ENCODE measurements at regions not wholly inside any gene's neighbourhood (a gene's known extent, or its start where the extent isn't known, plus 50 kb on each side); places are given as distances from the start of the nearest gene placed in this dataset.

DNA sequence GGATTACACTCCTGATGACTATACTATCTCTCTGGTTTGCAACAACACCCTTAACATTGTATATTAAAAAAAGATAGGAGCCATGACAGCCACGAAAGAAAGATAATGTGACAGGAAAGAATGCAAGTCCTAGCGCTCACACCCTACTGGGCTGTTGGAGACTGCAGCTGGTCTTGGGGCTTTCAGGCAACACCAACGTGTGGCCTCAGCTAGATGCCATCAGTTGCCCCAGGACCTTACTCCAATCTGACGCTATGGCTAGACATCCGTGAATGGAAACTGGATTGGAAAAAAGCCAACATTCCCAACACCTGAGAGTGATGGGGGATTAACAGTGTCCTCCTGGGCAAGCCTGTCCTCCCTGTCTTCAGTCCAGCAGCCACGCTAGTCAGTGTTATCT is 357.4 kb upstream of the GULP1 start:
- DNase-seq, result no peak

DNA sequence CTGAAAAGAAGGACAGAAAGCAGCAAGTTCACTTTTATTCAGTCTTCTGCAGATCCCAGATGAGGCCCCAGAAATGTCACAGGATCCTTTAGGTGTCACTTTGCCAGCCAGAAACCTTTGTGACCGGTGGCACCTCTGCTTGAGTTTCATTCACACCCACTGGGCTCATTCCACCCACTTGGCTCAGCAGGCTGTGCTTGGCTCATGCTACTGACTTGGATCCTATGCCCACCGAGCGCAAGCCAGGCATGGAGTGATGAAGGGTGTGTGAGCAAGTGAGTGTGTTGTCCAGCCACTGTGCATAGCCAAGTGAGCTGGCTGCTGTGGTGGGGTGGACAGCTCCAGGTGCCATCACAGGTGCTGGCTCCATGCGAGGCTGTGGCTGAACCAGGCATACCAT is 357.0 kb upstream of the GULP1 start:
- peak in 1 of 56 donors; percentile 4 for DNase-seq

DNA sequence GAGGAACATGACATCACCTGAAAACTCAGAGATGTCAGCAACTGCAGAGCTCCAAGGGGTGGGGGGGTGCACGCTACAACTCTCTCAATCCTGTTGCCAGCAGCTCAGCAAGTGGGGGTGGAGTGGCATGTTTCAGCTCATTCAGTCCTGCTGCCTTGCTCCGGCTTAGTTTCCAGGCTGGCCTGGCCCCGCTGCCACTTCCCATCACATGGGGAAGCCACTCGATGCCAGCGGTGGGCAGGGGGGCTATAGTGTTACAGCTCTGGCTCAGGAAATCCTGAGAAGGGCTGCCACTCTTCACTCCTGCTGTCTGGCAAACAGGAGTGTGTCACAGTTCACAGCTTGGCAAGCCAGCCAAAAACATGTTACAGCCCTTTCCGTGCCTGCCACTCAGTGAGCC is 356.5 kb upstream of the GULP1 start:
- DNase-seq, result no peak

DNA sequence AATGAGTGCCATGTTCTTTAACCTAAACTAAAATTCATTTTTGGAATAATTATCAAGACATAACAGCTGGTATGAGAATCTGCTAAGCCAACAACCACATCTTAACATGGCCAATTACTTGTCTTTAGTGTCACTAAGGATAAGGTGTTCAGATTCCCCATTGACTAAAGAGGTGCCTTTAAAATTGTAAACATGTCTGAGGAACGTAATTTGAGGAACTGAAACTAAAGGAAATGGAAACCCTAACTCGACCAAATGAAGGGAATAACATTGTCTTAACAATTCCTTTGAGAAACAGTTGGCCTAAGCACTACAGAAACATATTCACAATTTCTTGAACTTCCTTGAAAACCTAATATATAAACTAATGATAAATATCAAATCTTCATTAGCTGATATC is 355.4 kb upstream of the GULP1 start:
- DNase-seq, result no peak

DNA sequence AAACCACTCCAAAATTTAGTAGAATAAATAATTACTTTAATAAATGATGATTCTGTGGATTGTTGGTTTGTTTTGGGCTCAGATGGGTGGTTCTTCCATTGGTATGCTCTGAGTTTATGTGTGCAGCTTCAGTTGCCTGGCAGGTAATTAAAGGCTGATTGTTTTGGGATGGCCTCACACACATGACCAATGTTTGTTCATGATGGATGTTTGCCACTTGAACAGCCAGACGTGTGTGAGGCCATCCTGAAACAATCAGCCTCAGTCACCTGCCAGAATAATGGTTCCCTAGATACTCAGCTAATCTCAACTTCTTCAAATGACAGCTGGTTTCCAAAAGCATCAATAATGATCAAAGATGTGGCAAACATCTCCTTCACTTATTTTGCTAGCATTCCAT is 352.5 kb upstream of the GULP1 start:
- DNase-seq, result no peak

DNA sequence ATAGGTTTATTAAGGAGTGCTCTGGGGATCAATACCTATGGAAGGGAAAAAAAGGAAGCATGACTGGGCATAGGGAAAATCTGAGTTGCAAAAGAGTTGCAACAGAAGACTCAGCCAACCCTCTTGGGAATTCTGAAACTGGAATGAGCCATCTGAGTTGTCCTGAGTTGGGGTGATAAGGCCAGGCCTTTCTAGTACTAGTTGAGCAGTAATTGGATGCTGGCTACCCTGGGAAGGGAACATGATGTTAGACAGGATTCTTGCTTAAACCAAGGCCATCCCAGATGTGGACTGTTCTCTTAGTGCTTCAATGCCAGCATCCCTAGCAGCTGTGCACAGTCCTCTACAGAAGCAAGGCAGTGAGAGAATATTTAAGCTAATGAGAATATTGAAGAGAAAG is 348.8 kb upstream of the GULP1 start:
- no peak for DNase-seq

DNA sequence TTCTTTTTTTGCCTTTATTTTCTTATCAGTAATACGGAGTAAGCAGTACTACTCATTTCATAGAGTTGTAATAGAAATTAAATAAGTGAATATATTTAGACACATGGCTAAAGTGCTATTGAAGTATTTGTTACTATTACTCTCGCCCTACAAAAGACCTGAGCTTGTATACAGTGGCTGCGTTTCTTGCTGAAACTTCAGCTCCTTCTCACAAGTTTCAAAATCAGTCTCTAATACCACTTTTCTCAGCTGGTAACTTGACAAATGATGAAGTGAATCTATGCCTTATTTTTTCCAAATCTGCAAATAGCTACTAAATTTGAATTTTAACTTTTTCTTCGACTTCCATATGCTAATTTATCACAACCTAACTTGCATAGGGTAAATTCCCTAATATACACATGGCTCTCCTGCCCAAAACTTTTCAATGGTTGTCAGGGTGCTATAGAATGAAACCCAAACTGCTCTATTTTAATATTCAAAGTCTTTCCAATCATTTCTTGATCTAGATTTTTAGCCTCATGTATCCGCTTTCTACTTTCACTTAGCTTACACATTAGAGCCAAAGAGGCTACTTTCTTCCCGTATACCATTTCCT is 347.8 kb upstream of the GULP1 start:
- no peak for DNase-seq

DNA sequence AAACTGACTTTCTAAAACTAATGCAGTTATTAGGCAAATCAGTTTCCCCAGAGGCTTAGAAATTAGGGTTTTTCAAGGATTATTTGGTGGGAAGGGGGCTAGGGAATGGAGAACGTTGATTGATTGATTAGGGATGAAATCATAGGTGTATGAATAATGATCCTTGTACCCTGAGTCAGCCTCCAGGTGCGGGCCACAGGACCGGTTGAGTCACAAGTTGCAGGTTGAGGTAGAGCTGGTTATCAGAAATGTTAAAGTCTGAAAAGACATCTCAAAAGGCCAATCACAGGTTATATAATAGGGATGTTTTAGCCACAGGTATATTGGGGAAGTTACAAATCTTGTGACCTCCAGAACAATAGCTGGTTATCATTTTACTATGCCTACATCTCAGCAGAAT is 341.8 kb upstream of the GULP1 start:
- no peak for DNase-seq

DNA sequence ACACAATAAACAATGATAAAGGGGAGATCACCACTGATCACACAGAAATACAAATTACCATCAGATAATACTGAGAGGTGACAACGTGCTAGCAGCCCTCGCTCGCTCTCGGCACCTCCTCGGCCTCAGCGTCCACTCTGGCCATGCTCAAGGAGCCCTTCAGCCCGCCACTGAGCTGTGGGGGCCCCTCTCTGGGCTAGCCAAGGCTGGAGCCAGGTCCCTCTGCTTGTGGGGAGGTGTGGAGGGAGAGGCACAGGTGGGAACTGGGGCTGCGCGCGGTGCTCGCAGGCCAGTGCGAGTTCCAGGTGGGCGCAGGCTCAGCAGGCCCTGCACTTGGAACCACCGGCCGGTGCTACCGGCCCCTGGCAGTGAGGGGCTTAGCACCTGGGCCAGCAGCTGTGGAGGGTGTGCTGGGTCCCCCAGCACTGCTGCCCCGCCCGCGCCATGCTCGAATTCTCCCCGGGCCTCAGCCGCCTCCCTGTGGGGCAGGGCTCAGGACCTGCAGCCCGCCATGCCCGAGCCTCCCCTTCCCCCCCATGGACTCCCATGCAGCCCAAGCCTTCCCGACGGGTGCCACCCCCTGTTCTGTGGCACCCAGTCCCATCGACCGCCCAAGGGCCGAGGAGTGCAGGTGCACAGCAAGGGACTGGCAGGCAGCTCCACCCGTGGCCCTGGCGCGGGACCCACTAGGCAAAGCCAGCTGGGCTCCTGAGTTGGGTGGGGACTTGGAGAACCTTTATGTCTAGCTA is 340.0 kb upstream of the GULP1 start:
- DNase-seq, result no peak

DNA sequence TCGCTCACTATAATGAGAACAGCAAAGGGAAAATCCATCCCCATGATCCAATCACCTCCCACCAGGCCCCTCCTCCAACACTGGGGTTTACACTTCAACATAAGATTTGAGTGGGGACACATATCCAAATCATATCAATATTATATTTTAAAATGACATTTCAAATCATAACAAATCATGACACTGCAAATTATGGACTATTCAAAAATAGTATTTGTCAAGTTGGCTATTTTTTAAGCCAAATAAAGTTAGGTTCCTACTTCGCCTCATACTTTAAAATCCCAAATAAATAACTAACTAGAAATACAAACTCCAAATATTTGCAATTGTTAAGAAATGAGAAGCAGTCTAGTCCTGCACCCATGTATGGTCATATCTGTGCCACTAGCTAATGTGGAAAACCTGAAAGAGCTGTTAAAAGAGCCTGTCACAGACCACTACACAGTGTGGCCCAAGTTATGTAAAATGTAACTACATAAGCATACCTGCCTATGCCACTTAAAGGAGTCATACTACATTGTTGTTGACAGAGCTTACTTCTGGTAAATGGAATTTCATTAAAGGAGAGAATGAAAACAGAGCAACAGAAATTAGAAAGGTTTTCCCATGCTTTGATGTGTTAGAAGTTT is 334.7 kb upstream of the GULP1 start:
- DNase-seq, result no peak

DNA sequence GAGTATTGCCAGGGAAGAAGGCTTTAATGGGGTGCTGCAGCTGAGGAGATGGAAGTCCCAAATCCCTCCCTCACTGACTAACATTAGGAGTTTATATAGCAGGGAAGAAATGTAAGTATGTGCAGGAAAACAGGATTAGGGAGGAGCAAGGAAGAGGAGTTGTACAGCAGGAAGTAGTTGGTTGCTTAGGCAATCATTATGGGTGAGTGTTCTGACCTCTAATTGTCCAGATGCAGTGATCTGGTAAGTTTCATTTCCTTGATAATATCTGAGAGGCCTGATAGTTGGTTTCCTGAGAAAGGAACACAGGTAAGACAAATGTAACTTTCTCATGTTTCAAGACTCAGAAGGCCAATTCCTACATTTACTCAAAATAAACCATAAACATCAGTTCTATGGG is 331.9 kb upstream of the GULP1 start:
- DNase-seq, result no peak

DNA sequence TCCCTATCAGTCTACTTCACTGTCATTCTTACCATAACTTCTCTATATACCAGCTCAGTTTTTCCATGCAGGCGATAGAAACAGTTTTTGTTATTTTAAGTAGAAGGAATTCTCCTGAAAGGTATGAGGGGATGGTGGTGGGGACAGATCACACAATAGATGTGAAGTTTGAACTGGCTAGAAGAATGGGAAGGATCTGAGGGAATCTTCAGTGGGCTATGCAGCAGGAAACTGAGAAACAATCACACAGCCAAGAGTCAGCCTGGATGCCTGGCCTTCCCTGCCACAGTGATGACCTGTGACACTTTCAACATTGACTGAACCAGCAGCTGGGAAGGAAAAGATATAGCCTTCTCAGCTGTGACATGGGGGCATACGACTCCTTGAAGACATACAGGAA is 329.1 kb upstream of the GULP1 start:
- DNase-seq, result no peak

DNA sequence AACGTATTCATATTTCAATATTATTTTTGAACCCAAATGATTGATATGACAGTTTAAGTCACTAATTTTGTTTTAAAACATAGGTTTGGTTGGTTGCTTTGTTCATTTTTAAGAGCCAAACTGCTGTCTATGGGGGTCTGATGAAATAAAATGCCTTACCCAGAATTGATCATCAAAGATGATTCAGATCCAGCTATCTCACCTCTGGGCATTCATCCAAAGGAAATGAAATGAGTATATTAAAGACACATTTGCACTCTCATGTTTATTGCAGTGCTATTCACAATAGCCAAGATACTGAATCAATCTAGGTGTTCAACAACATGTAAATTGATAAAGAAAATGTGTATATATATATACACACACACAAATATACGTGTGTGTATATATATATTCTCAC is 326.9 kb upstream of the GULP1 start:
- DNase-seq, result no peak

DNA sequence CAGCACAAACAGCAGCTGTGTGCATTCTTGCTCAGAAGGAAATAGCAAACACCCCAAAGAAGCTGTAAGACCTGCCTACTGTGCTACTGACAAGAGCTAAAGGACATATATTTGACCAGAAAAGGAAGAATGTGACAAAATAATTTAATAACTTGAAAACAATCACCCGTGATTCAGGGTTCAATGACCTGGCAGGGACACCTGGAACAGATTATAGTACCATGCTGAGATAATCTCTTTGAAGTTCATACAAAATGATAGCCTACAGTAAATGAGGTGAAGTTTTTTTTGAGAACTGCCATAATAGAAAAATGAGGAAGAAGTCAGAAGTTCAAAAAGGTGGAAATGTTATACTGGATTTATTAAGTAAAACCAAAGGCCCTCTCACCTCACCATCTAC is 324.8 kb upstream of the GULP1 start:
- no peak for DNase-seq

DNA sequence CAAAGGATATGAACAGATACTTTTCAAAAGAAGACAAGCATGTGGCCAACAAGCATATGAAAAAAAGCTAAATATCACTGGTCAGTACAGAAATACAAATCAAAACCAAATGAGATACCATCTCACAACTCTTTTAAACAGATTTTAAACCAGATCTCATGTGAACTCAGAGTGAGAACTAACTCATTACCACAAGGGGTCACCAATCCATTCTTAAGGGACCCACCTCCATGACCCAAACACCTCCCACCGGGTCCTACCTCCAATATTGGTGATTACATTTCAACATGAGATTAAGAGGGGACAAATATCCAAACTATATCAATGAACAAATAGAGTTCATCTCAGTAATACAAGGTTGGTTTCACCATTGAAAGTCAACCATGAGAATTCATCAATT is 319.8 kb upstream of the GULP1 start:
- no peak for DNase-seq

DNA sequence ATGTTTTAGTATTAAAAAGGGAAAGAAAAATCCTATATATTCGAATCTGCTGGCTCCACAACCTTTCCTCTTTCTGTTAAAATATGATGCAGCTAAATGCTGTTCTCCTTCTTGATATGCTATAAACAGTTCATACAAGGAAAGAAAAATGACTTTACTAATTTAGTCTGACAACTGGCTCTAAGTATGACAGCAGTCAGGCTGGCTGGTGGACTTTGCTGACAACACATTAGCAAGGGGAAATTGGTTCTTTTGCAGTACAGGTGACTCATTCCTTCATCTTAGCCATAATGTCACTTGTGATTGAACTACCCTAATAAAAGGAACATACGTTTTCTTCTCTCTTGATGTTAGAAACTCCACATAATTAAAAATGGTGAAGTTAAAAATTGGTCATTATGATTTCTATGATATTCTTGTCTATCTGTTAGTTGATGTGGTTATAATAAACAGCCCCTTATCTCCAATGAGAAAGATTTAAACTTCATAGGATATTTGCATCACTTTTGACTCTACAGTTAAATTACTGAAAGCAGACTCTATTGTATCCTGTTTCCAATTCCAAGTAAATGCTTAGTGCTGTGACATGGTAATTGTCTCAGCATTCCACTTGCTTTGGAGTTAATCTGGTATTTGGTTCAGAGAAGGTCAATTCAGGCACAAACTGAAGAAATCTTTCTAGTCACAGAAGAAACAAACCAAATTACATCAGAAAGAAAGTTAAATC is 315.3 kb upstream of the GULP1 start:
- no peak for DNase-seq

DNA sequence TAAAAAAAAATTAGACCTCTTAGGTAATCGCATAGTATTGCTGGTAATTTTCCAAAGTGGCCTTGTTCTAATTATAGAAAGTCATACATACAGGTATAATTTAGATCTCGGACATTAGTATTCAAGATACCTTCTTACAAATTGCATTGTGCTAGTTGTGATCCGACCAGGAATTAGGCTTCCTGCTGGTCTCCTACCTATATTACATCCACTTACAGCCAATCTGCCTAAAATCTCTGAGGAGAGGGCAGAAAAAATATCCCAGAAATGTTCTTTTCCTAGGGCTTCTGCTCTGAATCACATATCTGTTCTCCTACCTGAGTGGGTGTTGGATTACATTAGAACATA is 314.7 kb upstream of the GULP1 start:
- no peak for DNase-seq

DNA sequence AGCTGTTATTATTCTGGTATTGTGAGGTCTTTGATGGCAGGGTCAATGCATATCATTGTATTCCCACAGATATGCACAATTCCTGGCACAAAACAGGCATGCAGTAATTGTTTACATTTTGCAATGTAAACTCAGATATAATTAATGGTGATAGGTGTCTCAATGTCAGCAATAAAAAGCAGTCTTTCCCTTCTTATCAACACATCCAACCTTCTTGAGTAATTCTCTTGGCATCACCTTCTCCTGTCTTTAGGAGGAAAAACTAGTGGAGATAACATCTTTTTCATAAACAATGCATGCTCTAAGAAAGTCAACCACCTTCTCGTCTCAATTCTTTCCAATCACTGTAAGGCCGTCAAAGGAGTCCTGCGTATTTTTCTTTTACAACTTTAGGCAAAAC is 313.3 kb upstream of the GULP1 start:
- DNase-seq, result no peak

DNA sequence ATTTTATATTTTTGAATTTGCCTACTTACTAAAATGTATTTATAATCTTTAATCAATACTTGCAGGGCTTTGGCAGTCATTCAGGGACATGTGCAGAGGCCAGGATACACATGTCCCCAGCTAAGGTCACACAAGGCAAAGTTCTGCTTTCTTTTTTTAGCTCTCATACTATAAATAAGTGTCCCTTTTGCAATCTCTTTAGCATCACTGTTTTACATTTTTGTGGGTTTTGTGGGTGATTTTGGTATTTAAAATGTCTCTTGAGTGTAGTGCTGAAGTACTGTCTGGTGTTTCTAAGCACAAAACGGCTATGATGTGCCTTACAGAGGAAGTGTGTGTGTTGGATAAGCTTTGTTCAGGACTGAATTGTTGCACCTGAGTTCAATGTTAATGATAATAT is 309.0 kb upstream of the GULP1 start:
- DNase-seq, result no peak

DNA sequence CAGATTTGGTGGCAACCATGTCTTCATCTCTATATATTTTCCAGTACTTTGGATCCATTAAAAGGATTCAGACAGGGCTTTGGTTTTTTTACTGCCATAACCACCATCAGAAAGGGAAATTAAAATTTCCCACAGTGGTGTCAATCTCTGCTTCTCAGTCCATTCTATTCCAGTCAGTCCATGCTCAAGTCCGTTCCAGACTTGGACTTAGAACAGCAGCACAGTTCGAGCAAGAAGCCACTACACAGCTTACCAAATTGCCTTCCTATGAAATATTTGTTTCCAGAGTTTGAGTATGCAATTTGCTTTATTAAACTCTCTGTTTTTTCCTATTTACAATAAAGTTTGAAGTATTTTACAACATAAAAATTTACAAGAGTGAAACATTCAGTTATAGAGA is 306.5 kb upstream of the GULP1 start:
- DNase-seq, result no peak

DNA sequence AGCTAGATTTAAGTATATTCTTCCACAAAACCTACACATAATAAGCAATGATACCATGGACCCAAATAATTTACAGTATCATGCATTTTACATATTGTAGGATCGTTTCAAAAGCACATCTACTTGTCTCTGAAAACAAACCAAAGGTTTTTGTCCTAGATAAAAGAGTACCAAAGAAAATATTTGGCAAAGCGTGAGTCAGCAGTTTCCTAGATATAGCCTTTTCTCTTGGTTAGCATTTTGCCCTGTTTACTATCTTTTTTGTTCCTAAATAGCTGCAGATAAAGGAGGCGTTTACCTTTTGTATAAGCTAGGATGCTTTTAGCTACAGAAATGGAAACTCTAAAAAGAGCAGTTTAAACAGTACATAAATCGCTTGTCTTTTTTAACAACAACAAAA is 305.8 kb upstream of the GULP1 start:
- no peak for DNase-seq

DNA sequence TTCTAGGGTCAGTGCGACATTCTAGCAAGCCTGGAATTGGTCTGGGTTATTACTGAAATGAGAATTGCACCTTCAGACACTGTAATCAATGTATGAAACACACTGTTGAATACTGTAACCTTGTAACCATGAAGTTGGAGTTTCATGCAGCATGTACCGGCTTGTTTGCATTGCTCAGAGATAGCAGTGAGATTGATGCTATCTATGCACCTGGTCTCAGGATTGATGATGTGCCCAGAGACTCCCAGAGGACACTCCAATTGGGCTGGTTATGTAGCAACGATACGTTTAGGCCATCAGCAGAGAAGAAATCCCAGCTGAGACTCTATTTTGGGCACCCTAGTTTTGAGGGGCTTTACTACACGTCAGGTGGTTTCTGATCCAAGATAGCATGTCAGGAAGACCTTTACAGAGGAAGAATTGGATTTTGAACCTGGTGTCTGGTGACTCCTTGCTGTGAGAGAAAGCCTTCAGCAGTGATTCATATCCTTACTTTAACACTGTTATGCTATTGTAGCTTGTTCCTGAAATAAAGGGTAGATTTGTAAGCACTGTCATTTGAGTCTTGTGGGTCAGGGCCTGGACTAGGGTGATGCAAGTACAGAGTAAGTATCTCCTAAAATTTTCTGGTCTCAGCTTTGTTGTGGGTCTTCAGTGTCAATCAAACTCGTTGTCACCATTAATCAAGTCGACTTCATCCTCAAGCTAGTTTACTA is 305.1 kb upstream of the GULP1 start:
- DNase-seq, result no peak

Measured in nucleus accumbens (tissue), 56 donors.